ENCODE measurements at regions not wholly inside any gene's neighbourhood (a gene's known extent, or its start where the extent isn't known, plus 50 kb on each side); places are given as distances from the start of the nearest gene placed in this dataset.

- TF ChIP-seq CTCF (conservative IDR thresholded peaks at IDR 0.05 in 1 of 2, IDR thresholded peaks at IDR 0.05 in 1 of 2; ENCODE audit: extremely low read depth in 1 of 2, insufficient read depth in 1 of 2, low read depth in 1 of 2, low read length in 2 of 2), result no peak
- no peak for TF ChIP-seq EZH2 (IDR thresholded peaks at IDR 0.05; ENCODE audit: borderline replicate concordance, low read length)
These were observed 75.6 kb upstream of the LGSN start for GRCh38 chr6:63395381-63395780.

Measured in mammary epithelial cell (primary cell).